WI38 (cell line): ENCODE measurements at regions not wholly inside any gene's neighbourhood (a gene's known extent, or its start where the extent isn't known, plus 50 kb on each side); places are given as distances from the start of the nearest gene placed in this dataset.

ENCODE experiments used
- H3K4me3 ChIP-seq: 2 replicates; pipeline ENCODE4 v1.5.1; 2011; ENCODE audit warnings: low read depth, mild to moderate bottlenecking, control low read depth, low read length
- CTCF ChIP-seq: IDR thresholded peaks from 2 replicates; pipeline ENCODE4 v1.5.1; 2012; ENCODE audit warnings: low read depth, mild to moderate bottlenecking, control low read depth, low read length

- no peak overlapping the region for H3K4me3 ChIP-seq
- TF ChIP-seq CTCF = no peak
These were observed 85.2 kb upstream of the PRDM1 start for GRCh38 chr6:106000935-106001334.

- no peak for TF ChIP-seq CTCF
- H3K4me3 ChIP-seq = no peak overlapping the region
These were observed 88.7 kb upstream of the PRDM1 start for GRCh38 chr6:105997482-105997881.

GRCh38 chr6:105995391-105995865, 90.7 kb upstream of the PRDM1 start:
- no peak for TF ChIP-seq CTCF
- peak overlapping the region; percentile 80 for H3K4me3 ChIP-seq

- peak overlapping the region; percentile 80 for H3K4me3 ChIP-seq
- TF ChIP-seq CTCF = no peak
These were observed 91.3 kb upstream of the PRDM1 start for GRCh38 chr6:105994591-105995390.

GRCh38 chr6:105994118-105994590, 92.0 kb upstream of the PRDM1 start:
- TF ChIP-seq CTCF = no peak
- H3K4me3 ChIP-seq = peak overlapping the region; percentile 80

GRCh38 chr6:105993341-105994117, 92.6 kb upstream of the PRDM1 start:
- H3K4me3 ChIP-seq = peak overlapping the region; percentile 80
- no peak for TF ChIP-seq CTCF

GRCh38 chr6:105992315-105992961, 93.7 kb upstream of the PRDM1 start:
- peak overlapping the region; percentile 80 for H3K4me3 ChIP-seq

More at GRCh38 chr6:105992315-105992961, 93.7 kb upstream of the PRDM1 start:
- no peak for TF ChIP-seq CTCF
